GM12878 (cell line): ENCODE measurements at regions not wholly inside any gene's neighbourhood (a gene's known extent, or its start where the extent isn't known, plus 50 kb on each side); places are given as distances from the start of the nearest gene placed in this dataset.

Experiments
- ATAC-seq: fragments of 200-7000 bp; cut with Tn5 transposase; 3 replicates; pipeline ENCODE4 v1.9.1; 2020; ENCODE audit warnings: mild to moderate bottlenecking, moderate library complexity
- BruUV-seq: library from RNA; stranded (reverse); fragments of 400-500 nt; replicated peaks from 2 replicates; lab custom pipeline; 2021; lab: Mats Ljungman, UMichigan
- CTCF ChIA-PET: fragments of 300-600 bp; sonication (Branson Sonifier 250); formaldehyde crosslinking; extraction: SDS; loops from one replicate; lab custom pipeline; 2021; ENCODE audit warnings: inconsistent platforms; lab: Yijun Ruan, JAX
- POLR2A ChIA-PET: fragments of 350-600 bp; formaldehyde crosslinking; extraction: SDS; loops from one replicate; lab custom pipeline; 2021; ENCODE audit warnings: inconsistent platforms; lab: Charles Lee
- RAD21 ChIA-PET: fragments of 300-600 bp; sonication (Branson Sonifier 250); formaldehyde crosslinking; loops from one replicate; lab custom pipeline; 2023; ENCODE audit warnings: antibody characterized with exemption; ENCODE audit not compliant: unreplicated experiment; lab: Charles Lee
- SMC1A ChIA-PET: fragments of 300-600 bp; sonication (Branson Sonifier 250); formaldehyde crosslinking; loops from one replicate; lab custom pipeline; 2023; ENCODE audit not compliant: unreplicated experiment, uncharacterized antibody; lab: Charles Lee
- DNase-seq: peaks from one replicate; pipeline ENCODE4 v3.0.0-alpha.2; 2011; ENCODE audit warnings: low read depth, low spot score
- FAIRE-seq: peaks from 3 replicates; lab custom pipeline; 2011; peaks lifted over from hg19 to GRCh38; lab: Jason Lieb, UNC
- H2AFZ ChIP-seq: 2 replicates; pipeline ENCODE4 v1.6.0; 2011; ENCODE audit warnings: low read depth, low read length, control low read depth; ENCODE audit not compliant: control insufficient read depth
- H3K27ac ChIP-seq: 2 replicates; pipeline ENCODE4 v1.5.1; 2011; ENCODE audit warnings: control low read depth; ENCODE audit not compliant: control insufficient read depth, insufficient read depth
- H3K27me3 ChIP-seq, 2 experiments: replicated peaks in 1 of 2; 2 replicates each; pipeline versions ENCODE4 v1.6.0 to v1.6.1; 2011; ENCODE audit warnings: low read length in 1 of 2; ENCODE audit not compliant: control insufficient read depth in 2 of 2, insufficient read depth in 2 of 2
- H3K36me3 ChIP-seq, 2 experiments: 2 replicates each; pipeline ENCODE4 v1.5.1; 2011; ENCODE audit warnings: low read length in 1 of 2; ENCODE audit not compliant: control insufficient read depth in 2 of 2, insufficient read depth in 2 of 2
- H3K4me1 ChIP-seq: 2 replicates; pipeline ENCODE4 v1.6.1; 2011; ENCODE audit warnings: mild to moderate bottlenecking, low read length, moderate library complexity, mixed read lengths; ENCODE audit not compliant: control insufficient read depth, insufficient read depth
- H3K4me2 ChIP-seq: 2 replicates; pipeline ENCODE4 v1.6.0; 2011; ENCODE audit warnings: control low read depth; ENCODE audit not compliant: control insufficient read depth, insufficient read depth
- H3K4me3 ChIP-seq: fragments of 200-600 bp; sonication (generic); 2 replicates; pipeline ENCODE4 v1.5.1; 2016
- H3K79me2 ChIP-seq: 2 replicates; pipeline ENCODE4 v1.6.0; 2011; ENCODE audit warnings: low read length; ENCODE audit not compliant: control insufficient read depth, insufficient read depth
- H3K9ac ChIP-seq: 2 replicates; pipeline ENCODE4 v1.8.0; 2011; ENCODE audit warnings: low read length, control low read depth, mixed read lengths; ENCODE audit not compliant: control insufficient read depth, insufficient read depth
- H3K9me3 ChIP-seq: replicated peaks from 3 replicates; pipeline ENCODE4 v1.5.1; 2011; ENCODE audit warnings: mild to moderate bottlenecking, low read length; ENCODE audit not compliant: control insufficient read depth, insufficient read depth
- H4K20me1 ChIP-seq: 2 replicates; pipeline ENCODE4 v1.6.0; 2011; ENCODE audit not compliant: control insufficient read depth, insufficient read depth
- CBX3 ChIP-seq: fragments of 200-600 bp; sonication (generic); IDR thresholded peaks from 2 replicates; pipeline ENCODE4 v1.6.1; 2016; ENCODE audit warnings: low read depth, borderline replicate concordance
- CHD1 ChIP-seq: IDR thresholded peaks from 2 replicates; pipeline ENCODE4 v1.6.1; 2012; ENCODE audit warnings: low read depth, low read length, improper control_type of control experiment
- EP300 ChIP-seq, 2 experiments: fragments of 150-350 bp in 1 of 2; IDR thresholded peaks; 2 replicates each; pipeline ENCODE4 v1.6.1; 2011 to 2012; ENCODE audit warnings: low read depth in 2 of 2, low read length in 2 of 2, borderline replicate concordance in 1 of 2, improper control_type of control experiment in 1 of 2, inconsistent platforms in 1 of 2; ENCODE audit not compliant: control insufficient read depth in 1 of 2
- FOS ChIP-seq: IDR thresholded peaks from 3 replicates; pipeline ENCODE4 v1.6.1; 2011; ENCODE audit warnings: borderline replicate concordance; ENCODE audit not compliant: insufficient read length; ENCODE audit errors: extremely low read depth
- FOXK2 ChIP-seq: fragments of 450-650 bp; IDR thresholded peaks from 2 replicates; pipeline ENCODE4 v1.6.1; 2017; ENCODE audit warnings: mild to moderate bottlenecking, moderate library complexity
- HDAC2 ChIP-seq: fragments of 200-600 bp; sonication (generic); IDR thresholded peaks from 2 replicates; pipeline ENCODE4 v1.6.1; 2017
- IRF4 ChIP-seq: IDR thresholded peaks from 2 replicates; pipeline ENCODE4 v1.6.1; 2011; ENCODE audit warnings: low read depth, low read length
- MEF2A ChIP-seq: IDR thresholded peaks from 2 replicates; pipeline ENCODE4 v1.6.1; 2011; ENCODE audit warnings: low read depth, mild to moderate bottlenecking, low read length, moderate library complexity; ENCODE audit not compliant: insufficient read depth
- MTA2 ChIP-seq: fragments of 450-650 bp; IDR thresholded peaks from 2 replicates; pipeline ENCODE4 v1.6.1; 2016; ENCODE audit warnings: low read depth, mild to moderate bottlenecking, moderate library complexity
- MXI1 ChIP-seq: fragments of 150-350 bp; IDR thresholded peaks from 2 replicates; pipeline ENCODE4 v1.6.1; 2011; ENCODE audit warnings: low read depth, mild to moderate bottlenecking, inconsistent platforms, low read length, improper control_type of control experiment
- MYB ChIP-seq: fragments of 150-350 bp; IDR thresholded peaks from 2 replicates; pipeline ENCODE4 v1.6.1; 2014; ENCODE audit warnings: mild to moderate bottlenecking, low read depth, low read length, borderline replicate concordance
- NFYB ChIP-seq: IDR thresholded peaks from 2 replicates; pipeline ENCODE4 v1.6.1; 2011; ENCODE audit warnings: low read depth, mild to moderate bottlenecking, low read length, improper control_type of control experiment, moderate library complexity; ENCODE audit not compliant: insufficient read depth
- PAX8 ChIP-seq: fragments of 450-650 bp; IDR thresholded peaks from 2 replicates; pipeline ENCODE4 v1.6.1; 2017; ENCODE audit warnings: mild to moderate bottlenecking, moderate library complexity
- PRDM15 ChIP-seq: fragments of 450-650 bp; formaldehyde crosslinking; IDR thresholded peaks from 2 replicates; pipeline ENCODE4 v1.4.0; 2020; ENCODE audit warnings: mild to moderate bottlenecking, moderate library complexity
- SMAD1 ChIP-seq: fragments of 450-650 bp; IDR thresholded peaks from 2 replicates; pipeline ENCODE4 v1.6.1; 2018; ENCODE audit warnings: mild to moderate bottlenecking, low read depth; ENCODE audit not compliant: partially characterized antibody
- SP1 ChIP-seq: IDR thresholded peaks from one replicate; pipeline ENCODE4 v1.6.1; 2011; ENCODE audit warnings: low read depth, low read length
- SUZ12 ChIP-seq: fragments of 200-600 bp; sonication (generic); IDR thresholded peaks from one replicate; pipeline ENCODE4 v1.6.1; 2018; ENCODE audit warnings: antibody characterized with exemption, mild to moderate bottlenecking; ENCODE audit not compliant: unreplicated experiment
- USF2 ChIP-seq: IDR thresholded peaks from 2 replicates; pipeline ENCODE4 v1.6.1; 2011; ENCODE audit warnings: low read depth, low read length, improper control_type of control experiment, borderline replicate concordance
- WGBS: methylation state at CpG from one replicate; pipeline ENCODE4 v1.1.6; 2016; ENCODE audit warnings: low lambda C conversion rate; ENCODE audit not compliant: insufficient replicate concordance, insufficient coverage; ENCODE audit errors: missing lambda C conversion rate; 5-methylcytosine and 5-hydroxymethylcytosine counted together
- in situ Hi-C: fragments of 300-500 bp; cut with MboI; formaldehyde crosslinking; loops from 9 replicates; pipeline ENCODE4 v1.14.3; 2018; ENCODE audit warnings: mixed read lengths
- intact Hi-C: fragments of 100-400 bp; cut with micrococcal nuclease; formaldehyde crosslinking; loops from one replicate; pipeline ENCODE4 v1.14.2; 2022; ENCODE audit not compliant: unreplicated experiment

GRCh38 chr16:80356365-80356764 lies 184.4 kb upstream of the DYNLRB2 start:
- no peaks in the 10 kb centered on the region for H4K20me1 ChIP-seq
- in situ Hi-C loops (no loop called here), intact Hi-C loops (no loop called here)
- H2AFZ ChIP-seq: no peak overlapping the region
- FAIRE-seq (no peak), DNase-seq (no peak), ATAC-seq (no peak)
- ChIA-PET POLR2A (no interaction called here), RAD21 (no interaction called here), CTCF (no interaction called here)
- no peak overlapping the region for H3K4me3 ChIP-seq
- BruUV-seq: no TSS peak
- no peaks in the 10 kb centered on the region for H3K36me3 ChIP-seq
- 57% methylated on average over 9 of the region's 9 CpGs for WGBS
- no peak overlapping the region for H3K4me2 ChIP-seq
- no peak overlapping the region for H3K27ac ChIP-seq
- TF ChIP-seq FOS: no peak
- TF ChIP-seq PRDM15 (CRISPR knock-in tag): no peak
- TF ChIP-seq MEF2A: no peak
- TF ChIP-seq IRF4: no peak
- no peak for TF ChIP-seq SUZ12
- no peak for TF ChIP-seq CBX3
- no peak for TF ChIP-seq NFYB
- no peak for TF ChIP-seq MYB
- TF ChIP-seq SP1: no peak
- TF ChIP-seq SMAD1: no peak
- no peak for TF ChIP-seq MXI1
- TF ChIP-seq CHD1: no peak
- no peak for TF ChIP-seq EP300 (IDR thresholded peaks at IDR 0.05; ENCODE audit: borderline replicate concordance in 1 of 2, control insufficient read depth in 1 of 2, low read depth in 2 of 2, low read length in 2 of 2)
- no peak for TF ChIP-seq FOXK2
- no peak for TF ChIP-seq USF2
- no peak for TF ChIP-seq PAX8
- TF ChIP-seq MTA2: no peak
- TF ChIP-seq HDAC2: no peak
- TF ChIP-seq, all 136 proteins: peak for 0
- SMC1A ChIA-PET: no interaction called here
- H3K27me3 ChIP-seq: no peaks in the 10 kb centered on the region
- no peaks in the 10 kb centered on the region for H3K4me1 ChIP-seq
- no peaks in the 10 kb centered on the region for H3K9me3 ChIP-seq
- H3K9ac ChIP-seq: no peak overlapping the region
- H3K79me2 ChIP-seq: no peaks in the 10 kb centered on the region
